ENCODE measurements at regions not wholly inside any gene's neighbourhood (a gene's known extent, or its start where the extent isn't known, plus 50 kb on each side); places are given as distances from the start of the nearest gene placed in this dataset.

DNA sequence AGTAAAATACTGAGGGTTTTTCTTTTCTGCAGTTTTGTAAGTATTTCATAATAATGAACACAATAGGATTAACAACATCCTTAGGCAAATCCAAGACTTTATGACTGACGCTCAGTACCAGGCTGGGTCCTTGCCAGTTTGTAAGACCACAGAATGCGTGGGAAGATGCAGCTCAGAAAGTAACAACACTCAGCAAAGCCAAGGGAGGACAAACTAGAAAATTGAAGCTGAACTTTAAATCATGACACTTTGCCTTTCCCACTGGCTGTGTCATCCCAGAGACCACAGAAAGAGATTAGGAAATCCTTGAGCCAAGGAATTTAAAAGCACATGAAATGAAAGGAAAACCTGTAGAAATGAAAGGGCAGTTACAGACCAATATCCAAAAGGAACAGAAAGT is 426.3 kb upstream of the CHRM3 start:
- TF ChIP-seq POLR2A (IDR thresholded peaks at IDR 0.05) (no peak), CTCF (IDR thresholded peaks at IDR 0.05) (no peak), POLR2AphosphoS5 (IDR thresholded peaks at IDR 0.05; ENCODE audit: insufficient read depth in 1 of 2, low read depth in 1 of 2) (no peak)

Data from vagina (tissue), 2 donors.